T-helper 1 cell treated with Interleukin-12 subunit alpha and Interleukin-12 subunit beta and Interleukin-4 antibody, amounts not matched to agents 30 ng/mL and 1 ng/mL, for 36 hours (primary cell): ENCODE measurements at regions not wholly inside any gene's neighbourhood (a gene's known extent, or its start where the extent isn't known, plus 50 kb on each side); places are given as distances from the start of the nearest gene placed in this dataset.

Experiments used
- intact Hi-C: fragments of 100-400 bp; cut with micrococcal nuclease; formaldehyde crosslinking; loops from one replicate; pipeline ENCODE4 v1.15.1; 2024

- intact Hi-C loops = no loop called here
Measured at GRCh38 chr9:108197899-108198298, 657.9 kb downstream of the ACTL7B start.

- intact Hi-C loops = no loop called here
Measured at GRCh38 chr9:108197008-108197365, 658.8 kb downstream of the ACTL7B start.

DNA sequence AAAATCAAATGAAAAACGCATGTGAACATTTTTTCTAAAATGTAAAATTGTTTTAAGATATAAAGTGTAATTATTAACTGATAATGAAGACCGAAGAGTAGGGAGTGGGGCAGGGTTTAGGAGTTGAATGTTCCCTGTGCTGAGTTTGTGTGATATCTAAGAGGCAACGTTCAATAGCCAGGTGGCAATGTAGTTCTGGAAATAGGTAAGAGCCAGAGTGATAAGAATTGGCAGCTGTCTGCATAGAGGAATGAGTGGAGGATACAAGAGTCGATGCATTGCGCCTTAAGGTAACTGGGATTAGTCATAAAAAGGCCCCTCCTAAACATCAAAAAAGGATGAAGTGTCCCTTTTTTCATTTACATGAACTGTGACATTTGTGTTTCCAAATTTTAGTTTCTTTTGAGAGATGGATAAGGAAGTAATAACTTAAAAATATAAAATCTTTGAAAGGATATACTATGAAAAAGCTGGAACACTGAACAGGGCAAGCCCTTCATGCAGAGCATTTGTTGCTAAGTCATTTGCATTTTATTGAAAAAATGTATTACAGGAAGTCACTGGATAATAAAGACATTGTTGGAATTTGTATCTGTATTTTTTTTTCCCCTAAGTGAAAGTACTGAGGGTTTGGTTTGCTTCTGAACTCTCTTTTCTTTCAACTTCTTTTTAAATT is 659.3 kb downstream of the ACTL7B start:
- intact Hi-C loops = no loop called here

DNA sequence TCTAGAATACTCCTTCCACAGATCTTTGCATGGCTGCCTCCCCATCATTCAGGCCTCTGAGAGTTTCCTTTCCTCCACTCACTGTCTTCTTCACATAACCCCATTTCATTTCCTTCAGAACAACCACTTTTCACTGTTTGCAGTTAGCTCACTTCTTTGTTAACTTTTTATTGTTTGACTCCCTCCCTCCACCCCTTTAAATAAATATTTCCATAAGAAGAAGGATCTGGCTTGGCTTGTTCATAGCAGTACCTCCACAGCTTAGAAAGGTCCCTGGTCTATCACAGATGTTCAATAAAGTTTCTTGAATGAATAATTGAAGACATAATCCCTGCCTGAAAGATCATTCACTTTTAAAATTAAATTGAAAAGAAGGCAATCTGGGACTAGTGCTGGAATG is 661.6 kb downstream of the ACTL7B start:
- intact Hi-C loops = no loop called here

- intact Hi-C loops = no loop called here
Measured at GRCh38 chr9:108193026-108193710, 662.6 kb downstream of the ACTL7B start.

DNA sequence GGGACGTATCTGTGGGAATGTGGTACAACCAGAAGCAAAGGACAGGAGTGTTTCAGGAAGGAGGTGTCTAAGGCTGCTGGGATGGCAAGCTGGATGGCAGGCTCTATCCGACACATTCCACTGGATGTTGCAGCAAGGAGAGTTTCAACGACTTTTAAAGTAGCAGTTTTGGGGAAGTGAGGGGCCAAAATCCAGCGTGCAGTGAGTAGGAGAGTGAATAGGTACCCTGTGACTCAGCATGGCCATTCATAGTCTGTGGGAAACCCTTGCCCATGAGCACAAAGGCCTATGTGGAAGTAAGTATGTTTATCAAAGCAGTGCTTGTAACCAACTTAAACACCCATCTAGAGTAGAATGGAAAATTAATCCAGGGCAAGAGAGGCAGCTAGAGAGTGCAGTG is 664.7 kb downstream of the ACTL7B start:
- intact Hi-C loops = no loop called here

DNA sequence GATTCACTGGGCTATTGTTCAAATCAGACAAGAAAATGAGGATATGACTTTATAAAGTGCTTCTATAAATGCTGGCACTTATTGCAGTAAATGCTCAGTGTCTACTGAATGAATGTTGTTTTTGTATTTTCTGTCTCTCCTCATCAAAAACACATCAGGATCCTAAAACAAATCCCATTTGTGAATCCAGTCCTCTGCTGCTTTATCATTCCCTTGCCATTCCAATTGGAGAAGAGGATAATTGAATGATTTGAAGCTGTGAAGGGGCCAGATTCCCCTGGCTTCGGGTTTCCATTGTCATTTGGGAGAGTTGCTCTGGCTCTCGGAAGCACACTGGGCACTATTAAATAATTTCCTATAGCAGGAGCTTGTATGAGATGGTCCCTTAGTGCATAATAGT is 666.8 kb downstream of the ACTL7B start:
- intact Hi-C loops = no loop called here

DNA sequence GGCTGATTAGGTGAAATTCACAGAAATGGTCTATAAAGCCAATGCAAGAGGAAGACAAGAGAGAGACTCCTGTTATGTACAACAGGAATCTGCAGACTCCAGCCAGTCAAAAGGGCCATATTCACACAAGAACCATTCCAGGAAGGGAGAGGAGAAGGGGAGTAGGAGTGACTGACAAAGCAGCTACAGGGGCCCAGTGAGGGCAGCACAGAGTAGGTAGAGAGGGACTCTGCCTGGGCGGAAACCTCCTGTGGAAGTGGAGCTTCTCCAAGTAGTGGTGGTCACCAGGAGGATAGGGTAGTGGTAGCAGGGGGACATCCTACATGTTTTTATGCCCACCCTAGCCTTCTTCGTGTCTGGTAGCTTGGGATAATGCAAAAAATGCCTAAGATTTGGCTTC is 667.3 kb downstream of the ACTL7B start:
- intact Hi-C loops = no loop called here

- intact Hi-C loops = no loop called here
Measured at GRCh38 chr9:108186642-108187395, 669.0 kb downstream of the ACTL7B start.

GRCh38 chr9:108185613-108186012 is 670.2 kb downstream of the ACTL7B start:
- intact Hi-C loops = no loop called here

DNA sequence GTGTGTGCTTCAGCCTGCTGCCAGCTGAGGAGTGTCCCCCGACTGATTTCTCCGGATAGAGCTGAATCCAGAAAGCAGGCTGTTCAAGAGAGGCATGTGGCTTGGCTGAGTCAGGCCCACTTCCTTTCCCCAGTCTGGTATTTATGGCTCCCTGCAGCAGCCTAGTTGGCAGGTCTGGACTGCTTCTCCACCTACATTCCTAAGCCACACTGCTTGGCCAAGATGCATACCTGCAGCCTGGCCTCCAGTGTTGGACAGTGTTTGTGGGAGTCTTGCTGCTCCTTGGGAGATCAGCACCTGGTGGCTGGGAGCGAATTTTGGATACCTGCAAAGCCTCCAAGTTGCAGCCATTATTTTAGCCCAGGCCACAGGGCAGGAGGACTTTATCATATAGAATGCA is 670.8 kb downstream of the ACTL7B start:
- intact Hi-C loops = no loop called here

DNA sequence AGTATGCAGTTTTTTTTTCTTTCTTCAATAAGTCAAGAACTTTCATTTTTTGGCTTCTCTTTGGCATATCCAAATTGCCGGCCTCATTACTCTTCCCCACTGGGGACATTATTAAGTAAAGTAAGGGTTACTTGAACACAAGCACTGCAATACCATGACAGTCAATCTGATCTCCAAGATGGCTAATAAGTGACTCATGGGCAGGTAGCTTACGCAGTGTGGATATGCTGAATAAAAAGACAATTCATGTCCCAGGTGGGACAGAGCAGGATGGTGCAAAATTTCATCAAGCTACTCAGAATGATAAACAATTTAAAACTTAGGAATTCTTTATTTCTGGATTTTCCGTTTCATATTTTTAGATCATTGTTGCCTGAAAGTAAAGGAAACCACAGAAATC is 671.8 kb downstream of the ACTL7B start:
- intact Hi-C loops = no loop called here

- intact Hi-C loops = no loop called here
Measured at GRCh38 chr9:108182950-108183381, 672.8 kb downstream of the ACTL7B start.

GRCh38 chr9:108182270-108182669 is 673.5 kb downstream of the ACTL7B start:
- intact Hi-C loops = no loop called here

DNA sequence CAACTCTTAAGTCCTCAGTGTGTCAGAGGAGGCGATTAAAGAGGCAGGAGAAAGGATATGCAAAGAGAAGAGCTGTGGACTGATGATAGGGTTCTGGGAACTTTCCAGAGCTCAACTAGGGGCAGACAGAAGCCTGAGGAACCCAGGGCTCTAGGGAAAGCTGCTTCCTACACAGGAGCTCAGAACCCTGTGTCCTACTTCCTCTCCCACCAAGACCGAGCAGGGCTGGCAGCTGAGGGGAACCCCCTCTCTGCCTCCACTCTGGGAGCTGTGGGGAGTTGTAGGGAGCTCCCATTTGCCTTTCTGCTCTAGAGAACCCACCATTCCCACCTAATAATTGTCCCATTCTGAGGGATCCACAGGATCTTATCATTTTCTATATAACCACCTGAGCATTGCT is 674.3 kb downstream of the ACTL7B start:
- intact Hi-C loops = no loop called here

DNA sequence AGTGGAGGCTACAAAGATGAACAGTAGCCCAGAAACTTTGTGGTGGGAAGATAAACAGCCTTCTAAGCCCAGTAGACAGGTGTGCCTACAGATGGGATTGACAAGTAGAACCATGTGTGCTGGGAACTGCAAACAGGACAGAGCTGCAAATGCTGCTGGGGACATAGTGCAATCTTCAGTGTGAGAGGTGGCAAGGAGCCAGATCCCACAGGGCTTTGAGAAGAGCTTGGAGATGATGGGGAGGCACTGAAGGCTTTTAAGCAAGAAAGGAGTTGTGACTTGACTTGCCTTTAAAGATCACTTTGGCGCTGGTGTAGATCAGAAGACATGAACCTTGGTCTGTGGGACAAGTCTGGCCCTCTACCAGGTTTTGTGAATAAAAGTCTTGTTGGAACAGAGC is 675.2 kb downstream of the ACTL7B start:
- intact Hi-C loops = no loop called here

- intact Hi-C loops = no loop called here
Measured at GRCh38 chr9:108178318-108178717, 677.5 kb downstream of the ACTL7B start.

DNA sequence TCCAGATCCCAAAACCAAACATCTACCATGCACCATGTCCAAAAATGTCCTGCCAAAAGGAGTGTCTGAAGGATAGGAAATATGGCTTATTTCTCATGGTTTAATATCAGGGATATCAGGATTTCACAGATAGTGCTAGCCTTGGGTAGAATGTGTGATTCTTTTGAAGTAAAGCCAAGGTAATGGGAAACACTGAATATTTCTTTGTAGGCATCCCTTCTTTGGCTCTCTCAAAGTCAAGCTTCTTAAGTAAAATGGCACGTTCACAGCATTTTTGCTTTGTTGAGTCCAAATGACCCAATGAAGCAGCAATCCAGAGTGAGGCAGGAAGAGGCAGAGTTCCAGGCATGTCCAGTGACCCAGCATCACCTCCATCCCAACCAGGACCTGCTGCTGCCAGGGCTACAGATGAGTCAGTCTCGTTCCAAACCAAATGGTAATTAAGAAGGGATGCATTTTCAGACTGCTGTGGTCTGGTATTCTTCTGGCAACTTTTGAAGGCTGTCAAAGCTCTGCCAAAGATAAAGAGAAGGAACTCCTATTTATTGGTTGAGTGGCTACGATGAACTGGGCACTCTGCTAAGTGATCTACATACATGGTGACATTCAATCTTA is 678.8 kb upstream of the KLF4 start:
- intact Hi-C loops = no loop called here

DNA sequence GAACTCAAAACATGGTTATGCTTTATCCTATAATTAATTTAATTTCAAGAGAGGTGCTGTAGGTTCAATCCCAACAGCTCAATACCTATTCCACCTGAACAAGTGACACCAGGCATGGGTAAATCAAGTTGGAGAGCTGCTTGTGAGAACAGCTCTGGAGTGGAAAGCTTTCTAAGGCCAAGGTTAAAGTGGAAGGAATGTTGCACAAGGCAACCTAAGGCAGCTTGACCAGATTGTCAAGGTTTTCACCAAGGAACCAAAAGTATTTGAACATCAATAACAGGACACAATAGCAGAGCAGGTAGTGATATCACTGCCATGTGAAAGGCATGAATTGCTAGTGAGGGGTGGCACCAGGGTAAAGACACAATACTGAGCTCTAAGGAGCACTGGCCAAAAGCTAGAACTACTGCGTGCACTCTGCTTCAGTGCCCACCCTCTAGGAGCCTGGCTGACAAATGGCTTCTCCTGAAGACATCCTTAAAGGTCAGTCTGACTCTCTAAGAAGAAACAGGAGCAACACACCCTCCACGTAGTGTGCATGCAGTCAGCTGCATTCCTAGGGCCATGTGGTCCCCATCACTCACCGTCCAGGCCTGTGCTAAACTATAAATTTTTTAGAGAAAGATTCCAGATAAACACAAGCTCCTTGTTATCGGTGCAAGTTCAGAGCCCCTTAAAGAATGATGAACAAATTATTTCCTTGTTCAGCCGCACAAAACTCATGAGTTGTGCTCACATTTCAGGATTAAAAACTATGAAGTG is 677.7 kb upstream of the KLF4 start:
- intact Hi-C loops = no loop called here

- intact Hi-C loops = no loop called here
Measured at GRCh38 chr9:108166519-108166918, 677.0 kb upstream of the KLF4 start.

DNA sequence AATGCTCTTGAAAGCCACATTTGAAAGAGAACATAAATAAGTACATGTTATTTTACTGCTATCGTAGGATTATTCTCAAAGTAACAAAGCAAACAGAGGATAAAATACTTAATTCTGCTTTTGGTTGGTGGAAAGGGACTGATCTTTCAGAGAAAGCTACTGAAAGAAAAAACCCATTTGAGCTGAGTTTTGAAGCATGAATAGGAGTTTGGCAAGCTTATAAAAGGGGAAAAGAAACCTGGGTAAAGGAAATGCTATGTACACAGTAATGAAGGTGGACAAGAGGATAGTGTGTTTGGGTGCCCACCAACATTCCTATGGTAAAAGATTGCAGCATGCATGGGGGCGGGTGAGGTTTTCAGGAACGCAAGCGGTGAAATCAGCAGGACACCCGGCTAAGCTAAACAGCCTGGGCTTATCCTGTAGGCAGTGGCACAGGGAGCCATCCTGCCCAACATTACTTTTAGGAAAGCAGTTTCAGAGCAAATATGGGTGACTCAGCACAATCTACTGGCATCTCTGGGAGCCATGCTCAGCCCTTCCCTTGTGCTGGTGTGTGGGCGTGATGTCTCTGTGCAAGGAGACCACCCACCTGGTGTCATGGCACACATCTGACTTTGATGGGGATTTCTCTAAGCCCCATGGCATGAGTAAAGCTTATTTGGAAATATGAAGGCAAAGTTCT is 673.9 kb upstream of the KLF4 start:
- intact Hi-C loops = no loop called here
